Endothelial cell of umbilical vein (primary cell): ENCODE measurements at regions not wholly inside any gene's neighbourhood (a gene's known extent, or its start where the extent isn't known, plus 50 kb on each side); places are given as distances from the start of the nearest gene placed in this dataset.

Experiments
- BruUV-seq: library from RNA; stranded (reverse); fragments of 400-500 nt; replicated peaks from 2 replicates; lab custom pipeline; 2021; lab: Mats Ljungman, UMichigan
- CTCF ChIA-PET: fragments of 300-600, 350-600 bp; sonication (Branson Sonifier 250); formaldehyde crosslinking; loops from one replicate; lab custom pipeline; 2021; ENCODE audit warnings: antibody characterized with exemption, inconsistent platforms; lab: Charles Lee
- POLR2A ChIA-PET: fragments of 300-600, 350-600 bp; sonication (Branson Sonifier 250); formaldehyde crosslinking; loops from one replicate; lab custom pipeline; 2021; ENCODE audit warnings: antibody characterized with exemption, inconsistent platforms; lab: Charles Lee
- DNase-seq: peaks from one replicate; pipeline ENCODE4 v3.0.0-alpha.2; 2011; ENCODE audit warnings: low read depth, low spot score
- FAIRE-seq: peaks from 2 replicates; lab custom pipeline; 2011; peaks lifted over from hg19 to GRCh38; lab: Jason Lieb, UNC
- H2AFZ ChIP-seq: 2 replicates; pipeline ENCODE4 v1.6.0; 2012; ENCODE audit warnings: low read depth, low read length, control low read depth, inconsistent platforms
- H3K27ac ChIP-seq: 2 replicates; pipeline ENCODE4 v1.5.1; 2011; ENCODE audit warnings: low read depth, mild to moderate bottlenecking, control low read depth, low read length, moderate library complexity; ENCODE audit not compliant: insufficient read depth
- H3K27me3 ChIP-seq, 2 experiments: 2 replicates each; pipeline versions ENCODE4 v1.6.0 to v1.6.1; 2011; ENCODE audit warnings: low read length in 2 of 2, mixed read lengths in 1 of 2; ENCODE audit not compliant: control insufficient read depth in 2 of 2, insufficient read depth in 2 of 2
- H3K36me3 ChIP-seq, 2 experiments: 2 replicates in 1 of 2; 3 replicates in 1 of 2; pipeline ENCODE4 v1.5.1; 2011; ENCODE audit warnings: low read length in 2 of 2, mild to moderate bottlenecking in 1 of 2, moderate library complexity in 1 of 2; ENCODE audit not compliant: control insufficient read depth in 2 of 2, insufficient read depth in 2 of 2; ENCODE audit errors: extremely low read depth in 1 of 2
- H3K4me1 ChIP-seq: 3 replicates; pipeline ENCODE4 v1.5.1; 2011; ENCODE audit warnings: mild to moderate bottlenecking, low read length; ENCODE audit not compliant: control insufficient read depth, insufficient read depth; ENCODE audit errors: extremely low read depth
- H3K4me2 ChIP-seq: 2 replicates; pipeline ENCODE4 v1.6.1; 2011; ENCODE audit warnings: low read length, control low read depth, mixed read lengths; ENCODE audit not compliant: insufficient read depth
- H3K4me3 ChIP-seq, 3 experiments: fragments of 200-600 bp in 1 of 3; sonication (generic), shearing (Covaris generic) in 1 of 3; replicated peaks in 1 of 3; 2 replicates each; pipeline ENCODE4 v1.5.1; 2011 to 2016; ENCODE audit warnings: control low read depth in 3 of 3, low read length in 3 of 3, mild to moderate bottlenecking in 2 of 3, inconsistent platforms in 1 of 3, low read depth in 1 of 3, moderate library complexity in 1 of 3; ENCODE audit not compliant: insufficient read depth in 1 of 3
- H3K79me2 ChIP-seq: 2 replicates; pipeline ENCODE4 v1.6.0; 2012; ENCODE audit warnings: low read length, inconsistent platforms; ENCODE audit not compliant: control insufficient read depth, insufficient read depth
- H3K9ac ChIP-seq: replicated peaks from 2 replicates; pipeline ENCODE3; 2011; ENCODE audit warnings: low read length, control low read depth; ENCODE audit not compliant: insufficient read depth; ENCODE audit errors: extremely low read depth
- H3K9me1 ChIP-seq: replicated peaks from 3 replicates; pipeline ENCODE4 v1.6.0; 2011; ENCODE audit warnings: mild to moderate bottlenecking, low read length; ENCODE audit not compliant: control insufficient read depth, insufficient read depth; ENCODE audit errors: extremely low read depth
- H3K9me3 ChIP-seq: replicated peaks from 2 replicates; pipeline ENCODE4 v1.5.1; 2012; ENCODE audit warnings: low read length, inconsistent platforms; ENCODE audit not compliant: control insufficient read depth, insufficient read depth
- H4K20me1 ChIP-seq: replicated peaks from 2 replicates; pipeline ENCODE3; 2011; ENCODE audit warnings: mild to moderate bottlenecking, low read length; ENCODE audit not compliant: control insufficient read depth, insufficient read depth; ENCODE audit errors: extremely low read depth
- CTCF ChIP-seq, 2 donors: IDR thresholded peaks; 1 replicate in 1 of 2; 2 replicates in 1 of 2; pipeline ENCODE4 v1.5.1; 2011; ENCODE audit warnings: low read length in 2 of 2, mild to moderate bottlenecking in 2 of 2, moderate library complexity in 2 of 2, control low read depth in 1 of 2, inconsistent platforms in 1 of 2, low read depth in 1 of 2; ENCODE audit not compliant: insufficient read depth in 1 of 2; ENCODE audit errors: extremely low read depth in 1 of 2
- EZH2 ChIP-seq: IDR thresholded peaks from 2 replicates; pipeline ENCODE4 v1.6.1; 2012; ENCODE audit warnings: borderline replicate concordance, low read depth, mild to moderate bottlenecking, moderate library complexity, low read length, inconsistent platforms; ENCODE audit not compliant: severe bottlenecking
- FOS ChIP-seq: IDR thresholded peaks from 2 replicates; pipeline ENCODE4 v1.6.1; 2011; ENCODE audit warnings: mild to moderate bottlenecking, low read length, moderate library complexity, borderline replicate concordance; ENCODE audit not compliant: insufficient read depth
- GATA2 ChIP-seq: IDR thresholded peaks from 2 replicates; pipeline ENCODE4 v1.7.0; 2011; ENCODE audit warnings: low read depth, mild to moderate bottlenecking, moderate library complexity, mixed read lengths, low read length; ENCODE audit not compliant: insufficient read length, insufficient read depth
- JUN ChIP-seq: IDR thresholded peaks from 2 replicates; pipeline ENCODE4 v1.6.1; 2011; ENCODE audit warnings: borderline replicate concordance, low read depth; ENCODE audit not compliant: insufficient read length, insufficient read depth
- MAX ChIP-seq: IDR thresholded peaks from 2 replicates; pipeline ENCODE4 v1.6.1; 2011; ENCODE audit not compliant: insufficient read depth, insufficient read length
- MYC ChIP-seq: IDR thresholded peaks from one replicate; pipeline ENCODE4 v1.6.1; 2011; ENCODE audit warnings: mild to moderate bottlenecking, low read depth, low read length
- POLR2A ChIP-seq: IDR thresholded peaks from 2 replicates; pipeline ENCODE4 v1.6.1; 2012; ENCODE audit warnings: low read depth, mild to moderate bottlenecking, control low read depth, low read length
- POLR2AphosphoS5 ChIP-seq: IDR thresholded peaks from 2 replicates; pipeline ENCODE4 v1.6.1; 2012; ENCODE audit warnings: low read depth, mild to moderate bottlenecking, control low read depth, low read length, moderate library complexity; ENCODE audit not compliant: insufficient read depth
- dilution Hi-C: fragments of 300-500 bp; cut with MboI; formaldehyde crosslinking; loops from one replicate; pipeline ENCODE4 v1.15.0; 2019; ENCODE audit warnings: low sequenced_read_pairs; ENCODE audit not compliant: extremely low pct_ligation_motif_present
- intact Hi-C: fragments of 100-400 bp; cut with micrococcal nuclease; formaldehyde crosslinking; loops from one replicate; pipeline ENCODE4 v1.10.0; 2022

GRCh38 chr2:145267451-145267850, 747.5 kb upstream of the ZEB2 start:
- Histone ChIP-seq H3K9me3 (no peaks in the 10 kb centered on the region), H3K36me3 (no peaks in the 10 kb centered on the region), H3K79me2 (no peaks in the 10 kb centered on the region), H3K4me3 (no peak overlapping the region), H3K9me1 (no peaks in the 10 kb centered on the region), H2AFZ (no peak overlapping the region), H3K4me2 (no peak overlapping the region), H4K20me1 (no peaks in the 10 kb centered on the region), H3K9ac (no peak overlapping the region), H3K27me3 (no peaks in the 10 kb centered on the region), H3K27ac (no peak overlapping the region), H3K4me1 (no peaks in the 10 kb centered on the region)
- no peak for DNase-seq
- dilution Hi-C loops, result no loop called here
- FAIRE-seq, result no peak
- ChIA-PET POLR2A (no interaction called here), CTCF (no interaction called here)
- BruUV-seq, result no TSS peak
- TF ChIP-seq FOS (no peak), POLR2AphosphoS5 (no peak), MYC (no peak), JUN (no peak), POLR2A (no peak), MAX (no peak), GATA2 (no peak), CTCF (IDR thresholded peaks at IDR 0.05; ENCODE audit: extremely low read depth in 1 of 2, insufficient read depth in 1 of 2, low read depth in 1 of 2, low read length in 2 of 2) (no peak), EZH2 (no peak)
- intact Hi-C loops, result no loop called here
